SK-N-SH (cell line): ENCODE measurements at regions not wholly inside any gene's neighbourhood (a gene's known extent, or its start where the extent isn't known, plus 50 kb on each side); places are given as distances from the start of the nearest gene placed in this dataset.

Experiments
- CTCF ChIA-PET: fragments of 300-600, 350-600 bp; formaldehyde crosslinking; extraction: SDS; loops from one replicate; lab custom pipeline; 2021; lab: Yijun Ruan, JAX
- POLR2A ChIA-PET: fragments of 350-600 bp; sonication (Branson Sonifier 250); formaldehyde crosslinking; extraction: SDS; loops from one replicate; lab custom pipeline; 2020; ENCODE audit warnings: antibody characterized with exemption, inconsistent platforms; lab: Yijun Ruan, JAX
- DNase-seq: peaks from one replicate; pipeline ENCODE4 v3.0.0; 2012
- H2AFZ ChIP-seq: fragments of 200-600 bp; sonication (generic); 2 replicates; pipeline ENCODE4 v1.8.1; 2016; ENCODE audit warnings: antibody characterized with exemption, mild to moderate bottlenecking, low read depth
- H3F3A ChIP-seq: fragments of 200-600 bp; sonication (generic); replicated peaks from 2 replicates; pipeline ENCODE3; 2016; ENCODE audit warnings: antibody characterized with exemption, mild to moderate bottlenecking; ENCODE audit not compliant: insufficient read depth
- H3K27ac ChIP-seq, 2 experiments: fragments of 200-500 bp in 1 of 2; fragments of 200-600 bp in 1 of 2; sonication (Bioruptor generic) in 1 of 2; sonication (generic), shearing (Covaris generic) in 1 of 2; 2 replicates each; pipeline versions ENCODE4 v1.5.1 to v1.6.1; 2014 to 2016; ENCODE audit warnings: low read depth in 2 of 2, inconsistent platforms in 1 of 2, low read length in 1 of 2, mild to moderate bottlenecking in 1 of 2, mixed read lengths in 1 of 2
- H3K27me3 ChIP-seq: fragments of 200-600 bp; sonication (generic), shearing (Covaris generic); 2 replicates; pipeline ENCODE4 v1.6.1; 2016; ENCODE audit warnings: mixed run types; ENCODE audit not compliant: insufficient read depth
- H3K36me3 ChIP-seq, 2 experiments: fragments of 200-500 bp in 1 of 2; fragments of 200-600 bp in 1 of 2; sonication (Bioruptor generic) in 1 of 2; sonication (generic) in 1 of 2; replicated peaks in 1 of 2; 2 replicates each; pipeline versions ENCODE3 to v1.5.1; 2014 to 2016; ENCODE audit warnings: low read length in 1 of 2, mild to moderate bottlenecking in 1 of 2; ENCODE audit not compliant: insufficient read depth in 2 of 2, control insufficient read depth in 1 of 2
- H3K4me1 ChIP-seq, 2 experiments: fragments of 200-500 bp in 1 of 2; fragments of 200-600 bp in 1 of 2; sonication (Bioruptor generic) in 1 of 2; sonication (generic), shearing (Covaris generic) in 1 of 2; 2 replicates each; pipeline versions ENCODE4 v1.5.1 to v1.6.1; 2014 to 2016; ENCODE audit warnings: low read depth in 1 of 2, low read length in 1 of 2, mixed run types in 1 of 2; ENCODE audit not compliant: insufficient read depth in 2 of 2, control insufficient read depth in 1 of 2
- H3K4me2 ChIP-seq: fragments of 200-600 bp; sonication (generic), shearing (Covaris generic); 2 replicates; pipeline ENCODE4 v1.6.1; 2017; ENCODE audit warnings: mixed run types
- H3K4me3 ChIP-seq, 2 experiments: fragments of 200-500 bp in 1 of 2; fragments of 200-600 bp in 1 of 2; sonication (Bioruptor generic) in 1 of 2; sonication (generic), shearing (Covaris generic) in 1 of 2; 2 replicates each; pipeline versions ENCODE4 v1.5.1 to v1.8.1; 2014 to 2016; ENCODE audit warnings: low read depth in 2 of 2, inconsistent platforms in 1 of 2, low read length in 1 of 2, mild to moderate bottlenecking in 1 of 2, mixed read lengths in 1 of 2, moderate library complexity in 1 of 2
- H3K79me2 ChIP-seq: fragments of 200-600 bp; sonication (generic); 2 replicates; pipeline ENCODE4 v1.8.1; 2017; ENCODE audit warnings: mild to moderate bottlenecking; ENCODE audit not compliant: insufficient read depth
- H3K9ac ChIP-seq: fragments of 200-600 bp; sonication (generic); 2 replicates; pipeline ENCODE4 v1.6.1; 2017; ENCODE audit warnings: mixed run types
- H3K9me2 ChIP-seq: fragments of 200-600 bp; sonication (generic); 2 replicates; pipeline ENCODE4 v1.6.1; 2017; ENCODE audit warnings: mixed run types
- H3K9me3 ChIP-seq: fragments of 200-600 bp; sonication (generic); 2 replicates; pipeline ENCODE4 v1.6.1; 2017; ENCODE audit warnings: mixed run types, mild to moderate bottlenecking, moderate library complexity
- H4K20me1 ChIP-seq: fragments of 200-600 bp; sonication (generic); 2 replicates; pipeline ENCODE4 v1.6.1; 2017; ENCODE audit warnings: mild to moderate bottlenecking, mixed run types; ENCODE audit not compliant: insufficient read depth
- CHD2 ChIP-seq: fragments of 150-350 bp; IDR thresholded peaks from 2 replicates; pipeline ENCODE4 v1.6.1; 2018; ENCODE audit warnings: low read length; ENCODE audit not compliant: partially characterized antibody
- ELF1 ChIP-seq: IDR thresholded peaks from 2 replicates; pipeline ENCODE4 v1.4.0; 2012
- EP300 ChIP-seq, 2 experiments: IDR thresholded peaks; 2 replicates each; pipeline versions ENCODE4 v1.4.0 to v1.6.1; 2012; ENCODE audit warnings: borderline replicate concordance in 1 of 2, low read depth in 1 of 2, low read length in 1 of 2
- FOSL2 ChIP-seq: IDR thresholded peaks from 2 replicates; pipeline ENCODE4 v1.4.0; 2012; ENCODE audit warnings: low read depth, mild to moderate bottlenecking, moderate library complexity, borderline replicate concordance
- FOXJ3 ChIP-seq: sonication (generic); formaldehyde crosslinking; IDR thresholded peaks from 2 replicates; pipeline ENCODE4 v1.5.1; 2020; ENCODE audit warnings: mild to moderate bottlenecking, missing genetic modification reagents
- GATA2 ChIP-seq: sonication (generic); formaldehyde crosslinking; IDR thresholded peaks from 2 replicates; pipeline ENCODE4 v1.5.0; 2020; ENCODE audit warnings: mild to moderate bottlenecking, missing genetic modification reagents
- MEF2A ChIP-seq: IDR thresholded peaks from 2 replicates; pipeline ENCODE4 v1.4.0; 2012; ENCODE audit warnings: low read depth, borderline replicate concordance
- NFIC ChIP-seq: IDR thresholded peaks from 2 replicates; pipeline ENCODE4 v1.4.0; 2012; ENCODE audit warnings: borderline replicate concordance
- RCOR1 ChIP-seq: fragments of 150-350 bp; IDR thresholded peaks from 2 replicates; pipeline ENCODE4 v1.6.1; 2017; ENCODE audit warnings: antibody characterized with exemption, low read length
- RFX5 ChIP-seq: IDR thresholded peaks from 2 replicates; pipeline ENCODE4 v1.6.1; 2012; ENCODE audit warnings: mild to moderate bottlenecking, improper control_type of control experiment, low read length
- SMC3 ChIP-seq: IDR thresholded peaks from 2 replicates; pipeline ENCODE4 v1.6.1; 2012; ENCODE audit warnings: low read depth, low read length, improper control_type of control experiment
- TCF12 ChIP-seq: IDR thresholded peaks from 2 replicates; pipeline ENCODE4 v1.4.0; 2012
- TEAD4 ChIP-seq: IDR thresholded peaks from 2 replicates; pipeline ENCODE4 v1.4.0; 2012; ENCODE audit warnings: mild to moderate bottlenecking, borderline replicate concordance; ENCODE audit not compliant: insufficient read depth
- YY1 ChIP-seq: IDR thresholded peaks from 2 replicates; pipeline ENCODE4 v1.4.0; 2012; ENCODE audit warnings: low read depth, mild to moderate bottlenecking
- WGBS: methylation state at CpG from one replicate; pipeline ENCODE4 v1.1.6; 2017; ENCODE audit warnings: low lambda C conversion rate; 5-methylcytosine and 5-hydroxymethylcytosine counted together
- TF ChIP-seq, protein P1 (sequence below): fragments of 150-350 bp; IDR thresholded peaks from 2 replicates; pipeline ENCODE4 v1.6.1; 2017; ENCODE audit warnings: antibody characterized with exemption, low read length, low read depth, borderline replicate concordance
- TF ChIP-seq, protein P2 (sequence below): fragments of 200-600 bp; sonication (generic); IDR thresholded peaks from 2 replicates; pipeline ENCODE4 v1.6.1; 2017; ENCODE audit warnings: antibody characterized with exemption, mild to moderate bottlenecking, moderate library complexity
- TF ChIP-seq, protein P3 (sequence below): IDR thresholded peaks from 2 replicates; pipeline ENCODE4 v1.4.0; 2012; ENCODE audit warnings: low read depth, borderline replicate concordance

DNA sequence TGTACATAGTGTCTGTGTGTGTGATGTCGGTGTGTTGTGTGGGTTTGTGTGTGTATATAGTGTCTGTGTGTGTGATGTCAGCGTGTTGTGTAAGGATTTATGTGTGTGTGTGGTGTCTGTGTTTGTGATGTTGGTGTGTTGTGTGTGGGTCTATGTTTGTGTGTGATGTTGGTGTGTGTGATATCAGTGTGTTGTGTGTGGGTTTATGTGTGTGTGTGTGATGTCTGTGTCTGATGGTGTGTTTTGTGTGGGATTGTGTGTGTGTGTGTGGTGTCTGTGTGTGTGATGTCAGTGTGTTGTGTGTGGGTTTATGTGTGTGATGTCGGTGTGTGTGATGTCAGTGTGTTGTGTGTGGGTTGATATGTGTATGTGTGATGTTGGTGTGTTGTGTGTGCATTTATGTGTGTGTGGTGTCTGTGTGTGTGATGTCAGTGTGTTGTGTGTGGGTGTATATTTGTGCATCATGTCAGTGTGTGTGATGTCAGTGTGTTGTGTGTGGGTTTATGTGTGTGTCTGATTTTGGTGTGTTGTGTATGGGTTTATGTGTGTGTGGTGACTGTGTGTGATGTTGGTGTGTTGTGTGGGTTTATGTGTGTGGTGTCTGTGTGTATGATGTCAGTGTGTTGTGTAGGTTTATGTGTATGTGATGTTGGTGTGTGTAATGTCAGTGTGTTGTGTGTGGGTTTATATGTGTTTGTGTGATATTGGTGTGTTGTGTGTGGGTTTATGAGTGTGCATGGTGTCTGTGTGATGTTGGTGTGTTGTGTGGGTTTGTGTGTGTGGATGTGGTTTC, 102.4 kb upstream of the CD93 start:
- Histone ChIP-seq H3K79me2 (no peaks in the 10 kb centered on the region), H2AFZ (no peak overlapping the region), H3K4me3 (no peak overlapping the region), H3K27me3 (peaks cover 14% of the 10 kb centered on the region; the same call in 1 of the 2 replicates), H3F3A (no peaks in the 10 kb centered on the region), H4K20me1 (no peaks in the 10 kb centered on the region), H3K9me3 (no peaks in the 10 kb centered on the region), H3K9ac (no peak overlapping the region), H3K4me2 (no peak overlapping the region), H3K4me1 (no peaks in the 10 kb centered on the region), H3K27ac (no peak overlapping the region), H3K36me3 (no peaks in the 10 kb centered on the region), H3K9me2 (no peaks in the 10 kb centered on the region)
- 15% methylated on average over 3 of the region's 3 CpGs for WGBS
- ChIA-PET POLR2A (no interaction called here), CTCF (no interaction called here)
- DNase-seq, result no peak
- TF ChIP-seq NFIC, result no peak
- TF ChIP-seq TCF12, result no peak
- TF ChIP-seq RFX5, result no peak
- TF ChIP-seq MEF2A, result no peak
- TF ChIP-seq, protein P1, sequence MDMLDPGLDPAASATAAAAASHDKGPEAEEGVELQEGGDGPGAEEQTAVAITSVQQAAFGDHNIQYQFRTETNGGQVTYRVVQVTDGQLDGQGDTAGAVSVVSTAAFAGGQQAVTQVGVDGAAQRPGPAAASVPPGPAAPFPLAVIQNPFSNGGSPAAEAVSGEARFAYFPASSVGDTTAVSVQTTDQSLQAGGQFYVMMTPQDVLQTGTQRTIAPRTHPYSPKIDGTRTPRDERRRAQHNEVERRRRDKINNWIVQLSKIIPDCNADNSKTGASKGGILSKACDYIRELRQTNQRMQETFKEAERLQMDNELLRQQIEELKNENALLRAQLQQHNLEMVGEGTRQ, result no peak
- TF ChIP-seq GATA2 (CRISPR knock-in tag), result no peak
- no peak for TF ChIP-seq SMC3
- TF ChIP-seq TEAD4, result no peak
- no peak for TF ChIP-seq CHD2

DNA sequence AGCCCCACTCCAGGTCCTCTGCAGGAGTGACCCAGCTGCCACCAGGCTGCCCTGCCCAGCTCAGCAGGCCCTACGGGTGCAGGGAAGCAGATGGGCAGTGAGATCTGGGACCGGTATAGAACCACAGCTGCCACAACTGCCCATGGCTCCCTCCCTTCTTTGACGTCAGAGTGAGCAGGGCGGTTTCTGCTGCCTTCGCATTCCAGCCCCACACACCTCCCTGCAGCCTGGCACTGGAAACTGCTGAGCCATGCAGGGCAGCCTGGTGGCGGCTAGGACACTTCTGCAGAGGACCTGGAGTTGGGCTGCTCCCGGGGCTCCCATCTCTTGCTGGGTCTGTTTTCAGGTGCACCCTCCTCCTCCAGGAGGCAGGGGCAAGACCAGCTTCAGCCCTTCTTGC, 101.6 kb upstream of the CD93 start:
- Histone ChIP-seq H3K4me3 (no peak overlapping the region), H3F3A (no peaks in the 10 kb centered on the region), H2AFZ (no peak overlapping the region), H3K27me3 (peaks cover 14% of the 10 kb centered on the region; the same call in 1 of the 2 replicates), H3K4me2 (no peak overlapping the region), H3K9me3 (no peaks in the 10 kb centered on the region), H3K27ac (no peak overlapping the region), H3K9me2 (no peaks in the 10 kb centered on the region), H4K20me1 (no peaks in the 10 kb centered on the region), H3K9ac (no peak overlapping the region), H3K36me3 (no peaks in the 10 kb centered on the region), H3K79me2 (no peaks in the 10 kb centered on the region), H3K4me1 (no peaks in the 10 kb centered on the region)
- TF ChIP-seq CHD2 (no peak), MEF2A (no peak), FOXJ3 (CRISPR knock-in tag) (no peak), NFIC (no peak)
- no peak for DNase-seq
- CTCF ChIA-PET, result no interaction called here
- WGBS, result 6% methylated on average over 7 of the region's 7 CpGs
- POLR2A ChIA-PET, result no interaction called here

DNA sequence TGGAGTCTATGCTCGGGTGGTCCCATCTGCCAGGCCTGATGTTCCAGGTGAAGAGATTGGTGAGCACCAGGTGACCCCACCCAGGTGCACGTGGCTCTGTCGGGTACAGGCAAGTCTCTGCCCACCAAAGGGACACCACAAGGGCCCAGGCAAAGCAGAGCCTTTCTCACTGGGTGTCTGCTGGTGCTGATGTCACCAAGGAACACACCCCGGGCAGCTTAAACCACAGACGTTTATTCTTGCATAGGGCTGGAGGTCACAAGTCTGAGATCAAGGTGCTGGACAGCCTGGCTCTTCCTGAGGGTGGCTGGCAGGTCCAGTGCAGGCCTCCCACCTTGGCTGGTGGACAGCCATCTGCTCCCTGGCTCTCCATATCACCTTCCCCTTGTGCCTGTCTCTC, 100.7 kb upstream of the CD93 start:
- Histone ChIP-seq H3K36me3 (no peaks in the 10 kb centered on the region), H3K4me3 (no peak overlapping the region), H2AFZ (no peak overlapping the region), H3K4me1 (no peaks in the 10 kb centered on the region), H3K27ac (no peak overlapping the region), H4K20me1 (no peaks in the 10 kb centered on the region), H3F3A (no peaks in the 10 kb centered on the region), H3K4me2 (no peak overlapping the region), H3K79me2 (no peaks in the 10 kb centered on the region), H3K9ac (no peak overlapping the region), H3K9me2 (no peaks in the 10 kb centered on the region), H3K27me3 (peaks cover 14% of the 10 kb centered on the region; the same call in 1 of the 2 replicates), H3K9me3 (no peaks in the 10 kb centered on the region)
- WGBS, result 10% methylated on average over 3 of the region's 5 CpGs
- ChIA-PET POLR2A (no interaction called here), CTCF (no interaction called here)
- no peak for DNase-seq
- TF ChIP-seq FOSL2, result no peak
- TF ChIP-seq RCOR1, result no peak
- TF ChIP-seq YY1, result no peak
- TF ChIP-seq, protein P2, sequence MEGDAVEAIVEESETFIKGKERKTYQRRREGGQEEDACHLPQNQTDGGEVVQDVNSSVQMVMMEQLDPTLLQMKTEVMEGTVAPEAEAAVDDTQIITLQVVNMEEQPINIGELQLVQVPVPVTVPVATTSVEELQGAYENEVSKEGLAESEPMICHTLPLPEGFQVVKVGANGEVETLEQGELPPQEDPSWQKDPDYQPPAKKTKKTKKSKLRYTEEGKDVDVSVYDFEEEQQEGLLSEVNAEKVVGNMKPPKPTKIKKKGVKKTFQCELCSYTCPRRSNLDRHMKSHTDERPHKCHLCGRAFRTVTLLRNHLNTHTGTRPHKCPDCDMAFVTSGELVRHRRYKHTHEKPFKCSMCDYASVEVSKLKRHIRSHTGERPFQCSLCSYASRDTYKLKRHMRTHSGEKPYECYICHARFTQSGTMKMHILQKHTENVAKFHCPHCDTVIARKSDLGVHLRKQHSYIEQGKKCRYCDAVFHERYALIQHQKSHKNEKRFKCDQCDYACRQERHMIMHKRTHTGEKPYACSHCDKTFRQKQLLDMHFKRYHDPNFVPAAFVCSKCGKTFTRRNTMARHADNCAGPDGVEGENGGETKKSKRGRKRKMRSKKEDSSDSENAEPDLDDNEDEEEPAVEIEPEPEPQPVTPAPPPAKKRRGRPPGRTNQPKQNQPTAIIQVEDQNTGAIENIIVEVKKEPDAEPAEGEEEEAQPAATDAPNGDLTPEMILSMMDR, result no peak
- TF ChIP-seq ELF1, result no peak
- TF ChIP-seq, protein P3, sequence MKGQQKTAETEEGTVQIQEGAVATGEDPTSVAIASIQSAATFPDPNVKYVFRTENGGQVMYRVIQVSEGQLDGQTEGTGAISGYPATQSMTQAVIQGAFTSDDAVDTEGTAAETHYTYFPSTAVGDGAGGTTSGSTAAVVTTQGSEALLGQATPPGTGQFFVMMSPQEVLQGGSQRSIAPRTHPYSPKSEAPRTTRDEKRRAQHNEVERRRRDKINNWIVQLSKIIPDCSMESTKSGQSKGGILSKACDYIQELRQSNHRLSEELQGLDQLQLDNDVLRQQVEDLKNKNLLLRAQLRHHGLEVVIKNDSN, result no peak
- no peak for TF ChIP-seq EP300 (IDR thresholded peaks at IDR 0.05; ENCODE audit: borderline replicate concordance in 1 of 2, low read depth in 1 of 2, low read length in 1 of 2)
- no peak for TF ChIP-seq MEF2A
- no peak for TF ChIP-seq RFX5
